ENCODE measurements at regions not wholly inside any gene's neighbourhood (a gene's known extent, or its start where the extent isn't known, plus 50 kb on each side); places are given as distances from the start of the nearest gene placed in this dataset.
A peak's percentile ranks its signal among the peaks of the same experiment; 100 is the strongest.
"Not testable (repeated sequence)": the region's sequence is repeated elsewhere in the genome, so short reads cannot be mapped to it uniquely, and the experiment has no call there.

GRCh38 chr16:6837722-6838121 lies 494.9 kb upstream of the RBFOX1 start:
- DNase-seq = no peak

- DNase-seq = no peak
Measured at GRCh38 chr16:6836766-6837165, 495.9 kb upstream of the RBFOX1 start.

GRCh38 chr16:6835941-6836340 lies 496.7 kb upstream of the RBFOX1 start:
- no peak for DNase-seq

DNA sequence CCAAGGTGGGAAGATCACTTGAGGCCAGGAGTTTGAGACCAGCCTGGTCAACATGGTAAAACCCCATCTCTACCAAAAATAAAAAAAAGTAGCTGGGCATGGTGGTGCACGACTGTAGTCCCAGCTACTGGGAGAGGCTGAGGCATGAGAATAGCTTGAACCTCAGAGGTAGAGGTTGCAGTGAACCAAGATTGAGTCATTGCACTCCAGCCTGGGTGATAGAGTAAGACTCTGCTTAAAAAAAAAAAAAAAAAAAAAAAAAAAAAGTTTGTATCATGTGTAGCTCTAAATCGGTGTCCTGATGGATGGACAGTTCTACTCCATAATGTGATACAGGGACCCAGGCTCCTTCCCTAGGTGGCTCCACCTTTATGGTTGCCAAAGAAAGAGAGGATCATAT lies 497.1 kb upstream of the RBFOX1 start:
- no peak for DNase-seq

GRCh38 chr16:6828690-6829089 lies 504.0 kb upstream of the RBFOX1 start:
- DNase-seq = no peak

GRCh38 chr16:6827931-6828330 lies 504.7 kb upstream of the RBFOX1 start:
- DNase-seq = no peak

DNA sequence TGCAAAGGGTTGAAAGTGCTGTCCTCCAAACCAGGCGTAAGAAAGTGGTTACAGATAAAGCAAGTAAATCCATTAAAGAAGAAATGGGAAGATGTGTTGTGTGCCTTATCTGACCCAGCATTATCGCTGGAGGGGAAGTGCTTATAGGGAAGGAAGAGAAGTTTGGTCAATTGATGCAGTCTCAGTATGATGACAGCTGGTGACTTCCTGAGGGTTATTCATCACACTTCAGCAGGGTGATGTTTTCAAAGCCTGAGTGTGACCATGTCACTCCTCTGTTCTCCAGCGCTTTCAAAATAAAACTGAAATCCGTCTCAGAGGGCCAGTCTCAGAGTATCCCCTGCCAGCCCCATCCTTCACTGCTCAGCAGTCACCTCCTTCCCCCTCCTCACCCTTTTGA lies 505.4 kb upstream of the RBFOX1 start:
- peak; percentile 27 to 71 for DNase-seq

DNA sequence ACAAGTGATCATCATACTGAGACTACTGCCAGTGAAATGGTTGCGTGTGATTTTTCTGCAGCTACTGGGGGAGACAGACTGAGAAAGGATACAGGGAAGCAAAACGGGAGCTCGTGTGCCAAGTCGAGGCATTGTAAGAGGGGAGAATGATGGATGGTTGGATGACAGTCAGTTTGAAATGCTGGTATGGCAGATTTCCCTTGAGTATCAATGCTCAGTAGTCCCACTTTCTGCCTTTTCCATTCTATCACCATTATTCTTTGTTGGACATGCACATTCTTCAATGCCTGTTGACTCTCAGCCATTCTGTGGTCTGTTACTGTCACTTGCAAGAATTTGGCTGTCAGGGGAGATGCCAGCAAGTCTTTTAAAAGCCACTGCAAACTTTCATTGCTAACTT lies 510.6 kb upstream of the RBFOX1 start:
- DNase-seq = no peak

GRCh38 chr16:6804461-6804860 lies 528.2 kb upstream of the RBFOX1 start:
- no peak for DNase-seq

DNA sequence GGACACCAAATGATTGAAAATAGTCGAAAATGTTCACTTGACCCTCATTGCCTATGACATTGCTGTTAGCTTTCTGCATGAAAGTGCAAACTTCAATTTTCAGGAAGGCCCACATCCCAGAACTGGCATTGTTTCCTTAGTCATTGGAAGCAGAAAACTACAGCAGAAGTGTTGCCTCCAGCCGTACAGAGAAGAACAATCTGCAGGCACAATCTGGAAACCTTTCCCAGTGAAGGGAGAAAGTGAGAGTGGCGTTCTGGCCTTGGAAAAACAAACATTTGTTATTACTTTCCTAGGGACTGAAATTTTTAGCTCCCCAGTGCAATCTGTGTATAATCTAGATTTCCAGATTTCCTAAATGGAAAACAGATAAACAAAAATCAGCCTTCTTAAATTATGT lies 529.5 kb upstream of the RBFOX1 start:
- DNase-seq = no peak

DNA sequence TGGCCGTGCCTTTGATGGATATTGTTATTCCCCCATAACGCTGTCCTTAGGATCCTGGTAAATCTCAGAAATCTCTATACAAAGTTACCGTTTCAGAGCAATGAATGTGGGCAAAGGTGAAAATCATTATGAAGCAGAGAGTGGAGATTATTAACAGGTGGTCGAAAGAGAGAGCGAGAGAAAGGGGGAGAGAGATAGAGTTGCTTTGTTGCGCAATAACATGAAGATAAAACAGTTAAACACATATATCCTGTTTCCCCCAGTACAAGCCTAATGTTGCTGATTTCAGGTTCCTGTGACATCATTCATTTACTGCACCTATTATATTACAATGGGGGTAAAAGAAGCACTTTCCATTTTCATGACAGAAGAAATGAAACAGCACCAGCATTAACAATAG lies 535.4 kb upstream of the RBFOX1 start:
- DNase-seq = no peak

- DNase-seq = no peak
Measured at GRCh38 chr16:6777624-6778023, 555.0 kb upstream of the RBFOX1 start.

DNA sequence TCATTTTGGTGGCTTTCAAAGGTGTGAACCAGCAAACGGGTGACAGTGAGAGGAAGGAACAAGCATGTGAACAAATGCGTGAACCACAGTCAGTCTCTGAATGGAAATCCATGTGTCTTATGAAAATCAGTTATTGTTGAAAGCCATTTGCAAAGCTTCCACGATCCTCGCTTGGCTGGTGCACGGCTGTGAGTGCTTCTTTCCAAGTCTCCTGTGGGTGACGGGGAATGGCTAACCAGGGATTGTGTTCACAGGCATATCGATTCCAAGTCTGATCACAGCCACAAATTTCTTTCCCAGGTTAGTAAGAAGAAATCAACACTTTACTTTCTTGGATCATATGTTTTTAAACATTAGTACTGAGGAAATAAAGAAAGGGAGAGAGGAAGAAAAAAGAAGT lies 556.9 kb upstream of the RBFOX1 start:
- no peak for DNase-seq

DNA sequence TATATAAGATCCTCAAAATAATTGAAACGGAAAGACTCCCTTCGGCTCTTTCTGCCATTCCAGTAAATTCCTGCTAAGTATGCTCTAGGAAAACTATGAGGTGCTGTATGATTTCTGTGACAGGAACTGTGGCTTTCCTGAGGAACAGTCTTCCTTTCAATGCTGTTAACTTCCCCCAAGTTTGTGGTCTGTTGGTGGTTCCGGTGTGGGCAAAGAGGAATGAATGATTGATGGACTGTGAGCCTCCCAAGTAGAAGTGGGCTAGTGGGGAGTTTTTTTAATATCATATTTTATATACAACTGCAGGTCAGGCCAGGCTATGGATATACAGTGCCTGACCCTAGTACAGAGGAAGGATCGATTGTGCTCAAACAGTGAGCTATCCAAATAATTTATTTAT lies 560.7 kb upstream of the RBFOX1 start:
- DNase-seq = no peak

DNA sequence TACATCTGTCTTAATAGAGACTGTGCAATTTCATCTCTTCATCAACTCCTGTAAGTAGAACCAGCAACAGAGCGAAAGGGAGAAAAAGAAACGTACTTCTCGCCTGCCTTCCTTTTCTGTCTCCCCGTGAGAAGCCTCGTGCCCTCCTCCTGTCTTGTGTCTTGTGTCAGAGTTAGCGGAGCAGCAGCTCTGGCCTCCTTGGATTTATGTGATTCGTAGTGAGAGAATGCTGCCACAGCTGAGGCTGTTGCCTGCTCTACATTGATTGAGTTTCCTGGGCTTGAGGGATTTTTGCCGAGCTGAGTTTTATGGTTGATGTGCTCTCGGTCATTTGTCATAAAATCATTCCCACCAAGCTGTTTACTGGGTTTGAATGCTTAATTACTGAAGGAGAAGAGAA lies 579.1 kb upstream of the RBFOX1 start:
- no peak for DNase-seq

- DNase-seq = no peak
Measured at GRCh38 chr16:6751191-6751590, 581.5 kb upstream of the RBFOX1 start.

DNA sequence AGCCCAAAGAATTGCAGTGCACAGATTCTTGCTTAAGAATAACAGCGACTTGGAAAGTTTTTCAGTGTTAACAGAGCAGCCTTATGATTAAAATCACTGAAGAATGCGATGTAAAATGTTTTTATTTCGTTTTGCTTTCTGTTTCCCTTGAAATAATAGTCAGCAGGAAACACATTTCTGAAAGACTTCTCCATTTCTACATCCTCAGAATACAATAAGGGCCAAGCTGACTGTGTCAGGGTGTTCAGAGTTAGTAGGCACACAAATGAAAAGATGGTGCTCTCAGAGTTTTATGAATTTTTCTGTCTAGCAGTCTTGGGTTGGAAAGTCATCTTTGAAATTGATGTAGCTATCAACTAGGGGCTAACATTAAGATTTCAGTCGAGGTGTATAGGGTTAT lies 582.9 kb upstream of the RBFOX1 start:
- peak in 1 of 2 donors; percentile 26 for DNase-seq

GRCh38 chr16:6736302-6736701 lies 596.3 kb upstream of the RBFOX1 start:
- DNase-seq = not testable (repeated sequence)

DNA sequence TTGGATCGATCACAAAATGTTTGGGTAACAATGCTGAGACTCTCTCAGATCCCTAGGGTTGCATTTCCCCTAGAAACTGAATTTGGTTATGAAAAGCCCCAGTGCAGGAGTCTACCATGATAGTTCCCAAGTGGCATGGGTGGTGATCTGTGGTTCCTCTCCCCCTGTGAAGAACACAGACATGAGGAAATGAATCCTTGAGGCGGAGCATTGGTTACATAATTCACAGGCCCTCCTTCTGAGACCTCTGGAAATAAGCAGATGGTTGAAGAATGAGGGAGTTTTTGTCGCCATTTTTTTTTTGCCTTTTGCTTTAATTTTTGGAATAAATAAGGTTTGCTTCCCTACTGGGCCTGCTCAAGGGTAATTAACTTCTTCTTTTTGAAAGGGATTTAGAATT lies 597.0 kb upstream of the RBFOX1 start:
- DNase-seq = no peak

GRCh38 chr16:6732166-6732565 lies 600.5 kb upstream of the RBFOX1 start:
- no peak for DNase-seq

DNA sequence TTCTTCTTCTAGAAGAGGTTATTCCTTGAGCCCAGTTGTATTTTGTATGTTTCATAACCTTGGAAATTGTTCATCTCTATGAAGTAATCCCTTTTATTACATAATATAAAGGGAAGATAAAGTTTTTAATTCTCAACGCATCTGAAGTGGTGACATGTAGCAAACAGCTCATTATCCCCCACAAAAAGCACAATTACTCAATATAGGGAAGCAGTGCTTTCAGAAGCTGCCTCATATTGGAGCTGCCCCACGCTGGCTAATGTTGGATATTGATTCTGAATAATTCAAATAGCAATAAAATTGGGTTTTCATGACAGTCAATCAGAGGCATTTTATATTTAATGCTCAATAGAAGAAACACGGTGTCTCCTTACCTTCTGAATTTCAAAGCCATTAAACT lies 604.3 kb upstream of the RBFOX1 start:
- peak; percentile 8 to 55 for DNase-seq

DNA sequence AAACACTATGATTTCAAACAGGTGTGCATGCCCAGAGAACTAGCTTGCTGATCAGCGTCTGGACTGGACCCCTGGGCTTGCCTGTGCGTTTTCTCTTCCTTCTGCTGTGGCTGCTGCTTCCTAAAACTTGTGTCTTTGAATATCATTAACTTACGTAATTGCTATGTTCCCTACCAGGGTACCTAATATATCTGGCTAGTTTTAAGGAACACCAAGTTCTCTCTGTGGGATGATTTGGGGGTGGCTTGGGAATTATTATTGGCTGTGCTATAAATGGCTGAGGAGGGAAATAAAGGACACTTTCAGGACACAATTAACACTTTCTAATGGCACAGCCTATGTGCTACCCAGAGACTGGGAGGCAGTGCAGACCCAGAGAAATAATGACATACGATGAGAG lies 606.0 kb upstream of the RBFOX1 start:
- no peak for DNase-seq

GRCh38 chr16:6725634-6726331 lies 606.9 kb upstream of the RBFOX1 start:
- DNase-seq = peak; percentile 20 to 51

DNA sequence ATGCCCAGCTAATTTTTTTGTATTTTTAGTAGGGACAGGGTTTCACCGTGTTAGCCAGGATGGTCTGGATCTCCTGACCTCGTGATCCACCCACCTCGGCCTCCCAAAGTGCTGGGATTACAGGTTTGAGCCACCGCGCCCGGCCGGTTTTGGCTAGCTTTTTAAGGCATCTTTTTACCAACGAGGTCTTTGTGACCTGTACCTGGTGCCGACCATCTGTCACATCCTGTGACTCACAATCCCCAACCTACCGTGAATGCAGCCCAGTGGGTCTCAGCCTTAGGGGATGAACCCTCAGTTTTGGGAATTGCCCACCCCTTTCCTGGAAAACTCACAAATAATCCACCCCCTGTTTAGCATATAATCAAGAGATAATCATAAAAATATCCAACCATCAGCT lies 607.4 kb upstream of the RBFOX1 start:
- not testable (repeated sequence) for DNase-seq

DNA sequence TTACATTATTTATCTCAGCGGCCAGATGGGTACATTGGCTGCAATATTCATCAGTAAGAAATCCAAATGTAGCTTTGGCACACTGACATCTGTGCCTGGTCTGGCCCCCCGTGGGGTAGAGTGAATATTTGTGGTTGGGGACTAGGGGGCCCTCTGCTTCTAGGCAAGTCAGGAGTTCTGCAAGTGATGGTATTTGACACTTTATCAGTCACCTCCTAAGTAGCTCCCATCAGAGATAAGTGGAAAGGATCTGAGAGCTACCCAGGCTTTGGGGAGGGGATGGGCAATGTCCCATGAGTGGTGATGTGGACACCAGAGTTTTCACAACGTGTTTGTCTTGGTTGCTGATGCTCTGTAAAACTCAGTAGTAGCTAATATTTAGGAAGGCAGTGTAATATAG lies 609.9 kb upstream of the RBFOX1 start:
- DNase-seq = no peak

DNA sequence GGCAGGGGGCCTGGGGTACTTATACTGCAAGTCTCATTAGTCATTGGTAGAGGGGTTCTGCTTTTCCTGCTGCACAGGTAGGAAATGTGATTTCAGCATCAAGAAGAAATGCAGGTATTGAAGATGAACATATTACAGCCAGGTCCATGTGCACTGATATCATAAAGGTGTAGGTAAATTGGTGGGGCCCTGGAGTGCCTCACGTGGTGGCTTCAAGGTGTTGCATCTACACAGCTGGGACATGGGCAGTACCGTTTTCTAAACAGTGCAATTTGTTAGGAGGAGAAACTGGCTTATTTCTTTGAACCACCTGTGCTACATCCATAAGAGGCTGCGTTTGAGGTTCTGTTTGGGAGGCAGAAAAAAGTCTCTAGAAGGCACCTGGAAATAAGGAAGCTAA lies 618.1 kb upstream of the RBFOX1 start:
- no peak for DNase-seq

All from inflammatory macrophage treated with lipopolysaccharide for 1 hour (primary cell).